H9 (cell line): ENCODE measurements at regions not wholly inside any gene's neighbourhood (a gene's known extent, or its start where the extent isn't known, plus 50 kb on each side); places are given as distances from the start of the nearest gene placed in this dataset.

Experiments used
- DNase-seq: peaks from one replicate; pipeline ENCODE4 v3.0.0-alpha.2; 2017
- H2AFZ ChIP-seq: one replicate; pipeline ENCODE4 v1.6.1; 2013; ENCODE audit warnings: mild to moderate bottlenecking, low read length, control low read depth, moderate library complexity
- H2AK5ac ChIP-seq: 2 replicates; pipeline ENCODE4 v1.6.1; 2013; ENCODE audit warnings: low read length, control low read depth, mixed read lengths; ENCODE audit not compliant: insufficient read length
- H2BK120ac ChIP-seq: one replicate; pipeline ENCODE4 v1.6.1; 2013; ENCODE audit warnings: low read depth, mild to moderate bottlenecking, low read length, control low read depth, inconsistent platforms; ENCODE audit not compliant: poor library complexity, severe bottlenecking
- H2BK12ac ChIP-seq: 2 replicates; pipeline ENCODE4 v1.6.1; 2013; ENCODE audit warnings: low read length, control low read depth, mixed read lengths, low read depth; ENCODE audit not compliant: insufficient read length
- H2BK15ac ChIP-seq: 2 replicates; pipeline ENCODE4 v1.6.1; 2013; ENCODE audit warnings: low read depth, low read length, control low read depth
- H2BK20ac ChIP-seq: one replicate; pipeline ENCODE4 v1.6.1; 2013; ENCODE audit warnings: low read depth, mild to moderate bottlenecking, low read length, control low read depth, inconsistent platforms; ENCODE audit not compliant: poor library complexity, severe bottlenecking
- H2BK5ac ChIP-seq: 2 replicates; pipeline ENCODE4 v1.6.1; 2013; ENCODE audit warnings: low read length, control low read depth, mixed read lengths; ENCODE audit not compliant: insufficient read length
- H3K14ac ChIP-seq: 2 replicates; pipeline ENCODE4 v1.6.1; 2013; ENCODE audit warnings: low read length, control low read depth; ENCODE audit not compliant: insufficient read depth
- H3K18ac ChIP-seq: 2 replicates; pipeline ENCODE4 v1.6.1; 2013; ENCODE audit warnings: low read depth, mild to moderate bottlenecking, mixed read lengths, low read length, control low read depth; ENCODE audit not compliant: insufficient read length
- H3K23ac ChIP-seq: 2 replicates; pipeline ENCODE4 v1.6.1; 2013; ENCODE audit warnings: low read length, control low read depth, mixed read lengths, low read depth; ENCODE audit not compliant: insufficient read length
- H3K23me2 ChIP-seq: 2 replicates; pipeline ENCODE4 v1.6.1; 2013; ENCODE audit warnings: low read depth, mild to moderate bottlenecking, mixed read lengths, low read length, control low read depth; ENCODE audit not compliant: insufficient read length, poor library complexity, severe bottlenecking
- H3K27ac ChIP-seq: 2 replicates; pipeline ENCODE4 v1.5.1; 2013; ENCODE audit warnings: low read length, control low read depth, mixed read lengths, low read depth; ENCODE audit not compliant: insufficient read length
- H3K27me3 ChIP-seq: 2 replicates; pipeline ENCODE4 v1.6.1; 2013; ENCODE audit warnings: low read length, control low read depth, inconsistent platforms; ENCODE audit not compliant: insufficient read depth
- H3K4ac ChIP-seq: 2 replicates; pipeline ENCODE4 v1.6.1; 2013; ENCODE audit warnings: low read depth, mild to moderate bottlenecking, control low read depth, inconsistent platforms, low read length, moderate library complexity
- H3K4me1 ChIP-seq: 2 replicates; pipeline ENCODE4 v1.6.1; 2013; ENCODE audit warnings: low read length, control low read depth, inconsistent platforms; ENCODE audit not compliant: insufficient read depth
- H3K4me2 ChIP-seq: 2 replicates; pipeline ENCODE4 v1.6.1; 2013; ENCODE audit warnings: low read length, control low read depth, mixed read lengths; ENCODE audit not compliant: insufficient read length, insufficient read depth
- H3K56ac ChIP-seq: 2 replicates; pipeline ENCODE4 v1.6.1; 2013; ENCODE audit warnings: low read depth, mild to moderate bottlenecking, mixed read lengths, low read length, control low read depth; ENCODE audit not compliant: insufficient read length
- H3K79me1 ChIP-seq: 2 replicates; pipeline ENCODE4 v1.6.1; 2013; ENCODE audit warnings: low read depth, mild to moderate bottlenecking, moderate library complexity, low read length, control low read depth, inconsistent platforms; ENCODE audit not compliant: insufficient read depth, poor library complexity, severe bottlenecking
- H3K79me2 ChIP-seq: 2 replicates; pipeline ENCODE4 v1.6.1; 2013; ENCODE audit warnings: low read length, control low read depth, inconsistent platforms; ENCODE audit not compliant: insufficient read depth
- H3K9ac ChIP-seq: 2 replicates; pipeline ENCODE4 v1.6.1; 2013; ENCODE audit warnings: low read length, control low read depth, mixed read lengths; ENCODE audit not compliant: insufficient read length; ENCODE audit errors: extremely low read depth
- H3K9me3 ChIP-seq: one replicate; pipeline ENCODE4 v1.6.1; 2013; ENCODE audit warnings: low read depth, low read length, inconsistent platforms; ENCODE audit not compliant: control insufficient read depth
- H3T11ph ChIP-seq: one replicate; pipeline ENCODE4 v1.6.1; 2013; ENCODE audit warnings: mild to moderate bottlenecking, low read length, control low read depth, inconsistent platforms
- H4K20me1 ChIP-seq: one replicate; pipeline ENCODE4 v1.6.1; 2013; ENCODE audit not compliant: control insufficient read depth, insufficient read length, insufficient read depth
- H4K5ac ChIP-seq: 2 replicates; pipeline ENCODE4 v1.6.1; 2013; ENCODE audit warnings: low read depth, mild to moderate bottlenecking, mixed read lengths, low read length, control low read depth; ENCODE audit not compliant: insufficient read length
- H4K8ac ChIP-seq: replicated peaks from 2 replicates; pipeline ENCODE4 v1.6.1; 2013; ENCODE audit warnings: low read length, control low read depth, mixed read lengths, low read depth; ENCODE audit not compliant: insufficient read length
- H4K91ac ChIP-seq: 2 replicates; pipeline ENCODE4 v1.6.1; 2013; ENCODE audit warnings: low read depth, mild to moderate bottlenecking, moderate library complexity, mixed read lengths, low read length, control low read depth; ENCODE audit not compliant: insufficient read length
- H3K27ac Mint-ChIP-seq, 3 experiments: 2 replicates in 2 of 3; 3 replicates in 1 of 3; pipeline ENCODE4 v1.8.0; 2020 to 2021; ENCODE audit warnings: mixed read lengths in 3 of 3, mild to moderate bottlenecking in 1 of 3, moderate library complexity in 1 of 3
- H3K27me3 Mint-ChIP-seq: 2 replicates; pipeline ENCODE4 v1.8.0; 2021; ENCODE audit warnings: low read depth, mild to moderate bottlenecking, moderate library complexity, mixed read lengths
- H3K36me3 Mint-ChIP-seq, 3 experiments: 2 replicates in 2 of 3; 3 replicates in 1 of 3; pipeline ENCODE4 v1.8.0; 2020 to 2021; ENCODE audit warnings: low read depth in 3 of 3, mixed read lengths in 3 of 3; ENCODE audit not compliant: insufficient read depth in 1 of 3
- H3K4me1 Mint-ChIP-seq, 2 experiments: 2 replicates each; pipeline ENCODE4 v1.8.0; 2020; ENCODE audit warnings: mixed read lengths in 2 of 2
- H3K4me3 Mint-ChIP-seq, 2 experiments: 2 replicates in 1 of 2; 3 replicates in 1 of 2; pipeline ENCODE4 v1.8.0; 2020 to 2021; ENCODE audit warnings: mild to moderate bottlenecking in 2 of 2, mixed read lengths in 2 of 2, moderate library complexity in 1 of 2
- H3K9me3 Mint-ChIP-seq, 2 experiments: 2 replicates in 1 of 2; 3 replicates in 1 of 2; pipeline ENCODE4 v1.8.0; 2020; ENCODE audit warnings: mild to moderate bottlenecking in 2 of 2, mixed read lengths in 2 of 2, moderate library complexity in 1 of 2
- CTCF ChIP-seq: fragments of 200-600 bp; sonication (generic); conservative IDR thresholded peaks from 3 replicates; pipeline ENCODE4 v1.8.0; 2021; ENCODE audit warnings: antibody characterized with exemption, mild to moderate bottlenecking
- WGBS: extraction: QIAGEN DNeasy Blood & Tissue Kit; methylation state at CpG from one replicate; pipeline ENCODE4 v1.1.7; 2013; ENCODE audit warnings: missing lambda C conversion rate, low lambda C conversion rate, mixed read lengths; ENCODE audit not compliant: insufficient read length; ENCODE audit errors: extremely low coverage; 5-methylcytosine and 5-hydroxymethylcytosine counted together

DNA sequence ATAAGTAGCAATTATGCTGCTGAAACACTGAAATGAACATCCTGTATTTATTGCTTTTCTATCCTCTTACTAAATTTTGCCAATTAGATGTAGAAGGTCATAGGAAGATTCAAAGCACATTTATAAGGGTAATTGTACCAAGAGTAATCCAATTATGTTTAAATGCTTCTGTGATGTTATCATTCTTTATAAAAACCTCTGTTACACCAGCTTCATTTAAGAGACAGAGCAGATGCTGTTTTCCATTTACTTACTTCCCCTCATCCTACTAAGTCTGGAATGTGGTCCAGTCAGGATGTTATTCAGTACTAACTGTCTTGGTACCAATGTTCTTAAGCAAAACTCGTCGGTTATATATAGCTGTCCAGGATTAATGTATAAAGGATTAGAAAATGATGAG, 539.6 kb downstream of the PDHA2 start:
- no peak overlapping the region for H2AK5ac ChIP-seq
- no peak overlapping the region for H3K14ac ChIP-seq
- H4K8ac ChIP-seq = no peak overlapping the region
- no peak overlapping the region for H3K56ac ChIP-seq
- H2BK15ac ChIP-seq = no peak overlapping the region
- no peak overlapping the region for H3K27ac ChIP-seq
- no peaks in the 10 kb centered on the region for H3K27me3 ChIP-seq
- H2BK5ac ChIP-seq = no peak overlapping the region
- H3K18ac ChIP-seq = no peak overlapping the region
- H3K4me1 ChIP-seq = no peaks in the 10 kb centered on the region
- no peak for DNase-seq
- Mint-ChIP-seq H3K4me1 (no peaks in the 10 kb centered on the region), H3K4me3 (no peak overlapping the region), H3K36me3 (peaks cover 3 to 20% (median 4%) of the 10 kb centered on the region in 3 experiments), H3K9me3 (peaks cover 14 to 21% of the 10 kb centered on the region in 2 experiments; a peak in 4 of 5 replicates), H3K27ac (no peak overlapping the region), H3K27me3 (no peaks in the 10 kb centered on the region)
- no peak overlapping the region for H3K23ac ChIP-seq
- H4K5ac ChIP-seq = no peak overlapping the region
- H3T11ph ChIP-seq = no peak overlapping the region
- H2BK20ac ChIP-seq = no peak overlapping the region
- H3K4ac ChIP-seq = no peak overlapping the region
- no peak overlapping the region for H2BK120ac ChIP-seq
- WGBS = no CpG with 5 or more reads among the region's 2 CpGs
- H4K91ac ChIP-seq = no peak overlapping the region
- H4K20me1 ChIP-seq = no peaks in the 10 kb centered on the region
- no peak overlapping the region for H3K9ac ChIP-seq
- H3K23me2 ChIP-seq = no peaks in the 10 kb centered on the region
- H3K79me1 ChIP-seq = no peaks in the 10 kb centered on the region
- no peak for TF ChIP-seq CTCF
- no peak overlapping the region for H2BK12ac ChIP-seq
- H3K4me2 ChIP-seq = no peak overlapping the region
- no peaks in the 10 kb centered on the region for H3K9me3 ChIP-seq
- H2AFZ ChIP-seq = no peak overlapping the region
- no peaks in the 10 kb centered on the region for H3K79me2 ChIP-seq
